SK-N-SH treated with all-trans-retinoic acid at 6 μM for 48 hours (cell line): ENCODE measurements at regions not wholly inside any gene's neighbourhood (a gene's known extent, or its start where the extent isn't known, plus 50 kb on each side); places are given as distances from the start of the nearest gene placed in this dataset.

Experiments
- CSDC2 ChIP-seq: fragments of 250-450 bp; sonication (Bioruptor Pico); IDR thresholded peaks from 2 replicates; pipeline ENCODE4 v1.5.0; 2020; ENCODE audit warnings: mild to moderate bottlenecking, moderate library complexity
- ESRRG ChIP-seq: fragments of 250-450 bp; sonication (Bioruptor Pico); IDR thresholded peaks from 2 replicates; pipeline ENCODE4 v1.6.1; 2021; ENCODE audit warnings: mild to moderate bottlenecking

GRCh38 chr2:105615305-105615704 is 129.4 kb upstream of the NCK2 start:
- TF ChIP-seq ESRRG (no peak), CSDC2 (CRISPR knock-in tag) (no peak)
